Nephron (organoid): ENCODE measurements at regions not wholly inside any gene's neighbourhood (a gene's known extent, or its start where the extent isn't known, plus 50 kb on each side); places are given as distances from the start of the nearest gene placed in this dataset.

Experiments
- H3K27ac Mint-ChIP-seq, 3 experiments: 2 replicates each; pipeline ENCODE4 v1.8.0; 2020; ENCODE audit warnings: mixed read lengths in 3 of 3, mild to moderate bottlenecking in 2 of 3, moderate library complexity in 1 of 3
- H3K27me3 Mint-ChIP-seq: 2 replicates; pipeline ENCODE4 v1.8.0; 2021; ENCODE audit warnings: low read depth, mild to moderate bottlenecking, moderate library complexity, mixed read lengths
- H3K36me3 Mint-ChIP-seq: 2 replicates; pipeline ENCODE4 v1.8.0; 2020; ENCODE audit warnings: low read depth, mixed read lengths
- H3K4me1 Mint-ChIP-seq: 2 replicates; pipeline ENCODE4 v1.8.0; 2020; ENCODE audit warnings: mixed read lengths
- H3K4me3 Mint-ChIP-seq, 3 experiments: 2 replicates each; pipeline ENCODE4 v1.8.0; 2020; ENCODE audit warnings: mild to moderate bottlenecking in 3 of 3, mixed read lengths in 3 of 3, moderate library complexity in 2 of 3
- H3K9me3 Mint-ChIP-seq: 2 replicates; pipeline ENCODE4 v1.8.0; 2020; ENCODE audit warnings: mixed read lengths
- TF ChIP-seq, protein P1 (sequence below), 3 experiments: fragments of 200-600 bp; sonication (generic); IDR thresholded peaks; one replicate each; pipeline ENCODE4 v1.5.0; 2021; ENCODE audit warnings: antibody characterized with exemption in 3 of 3; ENCODE audit not compliant: unreplicated experiment in 3 of 3

DNA sequence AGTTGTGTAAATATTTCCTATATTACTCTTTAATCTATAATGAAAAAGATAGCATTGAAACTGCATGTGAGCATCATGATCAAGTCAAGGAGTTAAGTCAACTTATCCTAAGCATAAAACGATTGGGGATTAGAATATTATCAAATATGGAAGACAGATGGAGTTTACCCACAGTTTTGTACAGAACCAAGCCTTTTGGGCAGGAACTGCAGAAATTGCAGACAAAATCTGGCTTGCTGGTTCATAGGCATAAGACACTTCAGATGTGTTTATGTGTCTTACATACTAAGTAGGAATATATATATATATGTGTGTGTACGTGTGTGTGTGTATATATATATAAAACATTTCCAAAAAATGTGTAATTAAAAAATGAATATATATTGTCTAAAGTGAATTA lies 375.4 kb upstream of the TPK1 start:
- TF ChIP-seq, protein P1, sequence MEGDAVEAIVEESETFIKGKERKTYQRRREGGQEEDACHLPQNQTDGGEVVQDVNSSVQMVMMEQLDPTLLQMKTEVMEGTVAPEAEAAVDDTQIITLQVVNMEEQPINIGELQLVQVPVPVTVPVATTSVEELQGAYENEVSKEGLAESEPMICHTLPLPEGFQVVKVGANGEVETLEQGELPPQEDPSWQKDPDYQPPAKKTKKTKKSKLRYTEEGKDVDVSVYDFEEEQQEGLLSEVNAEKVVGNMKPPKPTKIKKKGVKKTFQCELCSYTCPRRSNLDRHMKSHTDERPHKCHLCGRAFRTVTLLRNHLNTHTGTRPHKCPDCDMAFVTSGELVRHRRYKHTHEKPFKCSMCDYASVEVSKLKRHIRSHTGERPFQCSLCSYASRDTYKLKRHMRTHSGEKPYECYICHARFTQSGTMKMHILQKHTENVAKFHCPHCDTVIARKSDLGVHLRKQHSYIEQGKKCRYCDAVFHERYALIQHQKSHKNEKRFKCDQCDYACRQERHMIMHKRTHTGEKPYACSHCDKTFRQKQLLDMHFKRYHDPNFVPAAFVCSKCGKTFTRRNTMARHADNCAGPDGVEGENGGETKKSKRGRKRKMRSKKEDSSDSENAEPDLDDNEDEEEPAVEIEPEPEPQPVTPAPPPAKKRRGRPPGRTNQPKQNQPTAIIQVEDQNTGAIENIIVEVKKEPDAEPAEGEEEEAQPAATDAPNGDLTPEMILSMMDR (IDR thresholded peaks at IDR 0.05; ENCODE audit: unreplicated experiment in 3 of 3) = no peak
- peaks cover 3% of the 10 kb centered on the region for H3K27me3 Mint-ChIP-seq
- H3K4me1 Mint-ChIP-seq = no peaks in the 10 kb centered on the region
- H3K36me3 Mint-ChIP-seq = no peaks in the 10 kb centered on the region
- peaks cover 11% of the 10 kb centered on the region for H3K9me3 Mint-ChIP-seq
- H3K27ac Mint-ChIP-seq = no peak overlapping the region
- no peak overlapping the region for H3K4me3 Mint-ChIP-seq

DNA sequence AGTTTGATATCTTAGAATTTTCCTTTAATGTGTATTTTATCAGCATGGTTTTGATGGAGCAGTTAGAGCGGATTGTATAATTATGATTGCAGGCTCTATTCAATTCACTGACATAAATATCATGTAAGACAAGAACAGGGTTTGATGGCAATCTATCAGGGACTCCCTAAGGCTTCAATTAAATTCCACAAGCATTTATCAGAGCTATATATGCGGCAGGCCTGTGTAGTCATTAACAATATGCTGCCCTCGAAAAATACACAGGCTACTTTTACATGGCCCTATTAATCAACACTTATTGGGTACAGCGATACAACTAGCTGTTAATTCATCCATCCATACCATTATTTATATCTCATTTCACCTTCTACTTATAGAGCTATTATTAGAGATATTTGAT lies 358.1 kb upstream of the TPK1 start:
- TF ChIP-seq, protein P1 (IDR thresholded peaks at IDR 0.05; ENCODE audit: unreplicated experiment in 3 of 3) = no peak
- Mint-ChIP-seq H3K4me3 (no peak overlapping the region), H3K27me3 (no peaks in the 10 kb centered on the region), H3K27ac (no peak overlapping the region), H3K9me3 (no peaks in the 10 kb centered on the region), H3K4me1 (no peaks in the 10 kb centered on the region), H3K36me3 (no peaks in the 10 kb centered on the region)

DNA sequence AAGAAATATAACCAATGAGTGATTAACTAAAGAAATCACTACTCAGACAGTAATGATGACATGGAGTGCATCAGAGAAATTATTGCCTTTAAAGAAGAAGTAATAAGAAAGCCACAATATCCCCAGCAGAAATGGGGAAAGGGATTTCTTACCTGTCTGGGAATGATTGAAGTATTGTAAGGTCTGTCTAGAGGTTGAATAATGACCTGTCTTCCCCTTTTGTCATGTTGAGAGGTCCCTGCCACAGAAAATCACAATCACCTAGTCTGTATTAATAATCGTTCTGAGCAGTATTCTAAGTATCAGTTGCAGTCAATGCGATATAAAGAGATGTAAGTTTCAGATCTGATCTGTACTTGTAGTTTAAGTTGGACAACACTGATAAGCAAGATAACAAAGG lies 349.1 kb upstream of the TPK1 start:
- H3K27me3 Mint-ChIP-seq = no peaks in the 10 kb centered on the region
- H3K36me3 Mint-ChIP-seq = no peaks in the 10 kb centered on the region
- H3K4me1 Mint-ChIP-seq = no peaks in the 10 kb centered on the region
- TF ChIP-seq, protein P1 (IDR thresholded peaks at IDR 0.05; ENCODE audit: unreplicated experiment in 3 of 3) = no peak
- no peak overlapping the region for H3K4me3 Mint-ChIP-seq
- no peak overlapping the region for H3K27ac Mint-ChIP-seq
- H3K9me3 Mint-ChIP-seq = no peaks in the 10 kb centered on the region

DNA sequence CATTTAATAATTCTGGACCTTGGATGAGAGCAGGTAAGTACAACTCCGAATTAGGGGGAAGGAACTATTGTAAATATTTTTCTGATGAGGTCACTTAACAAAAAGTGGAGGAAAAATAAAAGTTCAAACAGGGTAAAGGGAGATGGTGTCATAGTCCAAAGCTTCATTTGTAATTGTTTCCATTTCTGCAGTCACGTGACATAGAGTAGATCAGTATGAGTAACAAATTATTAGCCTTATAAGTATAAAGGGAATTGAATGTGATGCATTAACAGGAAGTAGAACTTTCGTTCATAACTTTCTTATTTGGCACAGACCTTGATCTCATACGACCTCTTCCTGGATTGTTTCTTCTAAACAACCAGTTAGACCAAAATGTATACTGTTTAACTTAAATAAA lies 347.2 kb upstream of the TPK1 start:
- H3K9me3 Mint-ChIP-seq = no peaks in the 10 kb centered on the region
- no peaks in the 10 kb centered on the region for H3K4me1 Mint-ChIP-seq
- H3K4me3 Mint-ChIP-seq = no peak overlapping the region
- H3K27ac Mint-ChIP-seq = no peak overlapping the region
- no peaks in the 10 kb centered on the region for H3K27me3 Mint-ChIP-seq
- no peaks in the 10 kb centered on the region for H3K36me3 Mint-ChIP-seq
- TF ChIP-seq, protein P1 (IDR thresholded peaks at IDR 0.05; ENCODE audit: unreplicated experiment in 3 of 3) = no peak

DNA sequence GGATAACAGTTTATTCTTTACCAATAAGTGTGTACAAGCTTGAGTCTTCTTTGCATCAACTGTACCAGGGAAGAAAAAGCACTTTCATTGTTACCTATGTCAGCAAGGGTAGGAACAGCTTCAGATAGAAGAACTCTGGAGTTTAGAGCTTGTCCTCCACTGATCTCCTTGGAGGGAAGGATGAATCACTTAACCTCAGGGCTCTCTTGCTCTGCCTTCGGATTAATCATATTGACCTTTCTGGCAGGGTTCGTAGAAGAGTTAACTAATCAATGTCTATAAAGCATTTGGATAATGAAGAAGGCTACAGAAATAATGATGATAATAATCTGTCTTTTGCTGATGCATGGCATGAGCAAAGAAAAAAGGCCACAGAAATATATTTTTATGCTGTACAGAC lies 339.5 kb upstream of the TPK1 start:
- H3K4me1 Mint-ChIP-seq = no peaks in the 10 kb centered on the region
- TF ChIP-seq, protein P1 (IDR thresholded peaks at IDR 0.05; ENCODE audit: unreplicated experiment in 3 of 3) = no peak
- no peaks in the 10 kb centered on the region for H3K36me3 Mint-ChIP-seq
- H3K27me3 Mint-ChIP-seq = peaks cover 4% of the 10 kb centered on the region
- no peak overlapping the region for H3K27ac Mint-ChIP-seq
- peaks cover 3% of the 10 kb centered on the region for H3K9me3 Mint-ChIP-seq
- no peak overlapping the region for H3K4me3 Mint-ChIP-seq

DNA sequence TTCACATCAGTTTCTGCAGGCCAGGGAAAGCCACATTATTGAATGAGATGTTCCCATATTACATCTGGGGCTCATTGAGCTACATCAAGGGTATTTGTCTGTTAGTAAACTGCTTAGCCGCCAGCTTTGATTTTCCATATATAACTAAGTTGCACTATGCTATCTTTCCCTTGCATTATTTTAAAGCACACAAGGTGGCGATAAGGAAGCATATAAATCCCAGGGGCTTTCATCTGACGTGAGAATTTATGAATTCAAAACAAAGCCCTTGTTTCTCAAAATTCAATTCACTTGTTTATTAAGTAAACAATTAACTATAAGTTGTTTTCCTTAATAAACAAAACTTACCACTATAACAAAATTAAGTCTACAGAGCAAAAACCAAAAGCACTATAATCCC lies 334.1 kb upstream of the TPK1 start:
- peaks cover 4% of the 10 kb centered on the region for H3K27me3 Mint-ChIP-seq
- TF ChIP-seq, protein P1 (IDR thresholded peaks at IDR 0.05; ENCODE audit: unreplicated experiment in 3 of 3) = peak in 2 of 3 experiments; percentile 11 to 12
- H3K9me3 Mint-ChIP-seq = peaks cover 1% of the 10 kb centered on the region
- H3K4me1 Mint-ChIP-seq = no peaks in the 10 kb centered on the region
- H3K36me3 Mint-ChIP-seq = no peaks in the 10 kb centered on the region
- no peak overlapping the region for H3K27ac Mint-ChIP-seq
- H3K4me3 Mint-ChIP-seq = no peak overlapping the region
